Endodermal cell (in vitro differentiated cells): ENCODE measurements at regions not wholly inside any gene's neighbourhood (a gene's known extent, or its start where the extent isn't known, plus 50 kb on each side); places are given as distances from the start of the nearest gene placed in this dataset.

ENCODE experiments used
- DNase-seq: peaks from one replicate; pipeline ENCODE4 v3.0.0-alpha.2; 2017
- H3K27ac ChIP-seq: 2 replicates; pipeline ENCODE4 v1.5.1; 2013; ENCODE audit warnings: mild to moderate bottlenecking, low read depth, low read length, moderate library complexity
- H3K27me3 ChIP-seq: 2 replicates; pipeline ENCODE4 v1.6.1; 2013; ENCODE audit warnings: mild to moderate bottlenecking, low read length, moderate library complexity; ENCODE audit not compliant: insufficient read depth, control insufficient read depth, poor library complexity, severe bottlenecking
- H3K36me3 ChIP-seq: 2 replicates; pipeline ENCODE4 v1.7.0; 2013; ENCODE audit warnings: mild to moderate bottlenecking, low read length, moderate library complexity; ENCODE audit not compliant: control insufficient read depth, insufficient read depth
- H3K4me1 ChIP-seq: one replicate; pipeline ENCODE4 v1.7.0; 2013; ENCODE audit warnings: low read length; ENCODE audit not compliant: control insufficient read depth, insufficient read depth
- H3K4me3 ChIP-seq: 2 replicates; pipeline ENCODE4 v1.5.1; 2013; ENCODE audit warnings: mild to moderate bottlenecking, low read length, moderate library complexity
- H3K9ac ChIP-seq: 2 replicates; pipeline ENCODE4 v1.6.1; 2013; ENCODE audit warnings: mild to moderate bottlenecking, low read length, moderate library complexity; ENCODE audit not compliant: poor library complexity, severe bottlenecking; ENCODE audit errors: extremely low read depth
- H3K9me3 ChIP-seq: 2 replicates; pipeline ENCODE4 v1.6.1; 2013; ENCODE audit warnings: mild to moderate bottlenecking, low read length, moderate library complexity; ENCODE audit not compliant: control insufficient read depth
- H3K27ac Mint-ChIP-seq: 2 replicates; pipeline ENCODE4 v1.8.0; 2020; ENCODE audit warnings: mixed read lengths
- H3K27me3 Mint-ChIP-seq: 2 replicates; pipeline ENCODE4 v1.8.0; 2021; ENCODE audit warnings: mild to moderate bottlenecking, mixed read lengths; ENCODE audit not compliant: insufficient read depth
- H3K36me3 Mint-ChIP-seq: 2 replicates; pipeline ENCODE4 v1.8.0; 2020; ENCODE audit warnings: low read depth, mixed read lengths
- H3K4me1 Mint-ChIP-seq: 2 replicates; pipeline ENCODE4 v1.8.0; 2020; ENCODE audit warnings: mixed read lengths
- H3K4me3 Mint-ChIP-seq: 2 replicates; pipeline ENCODE4 v1.8.0; 2020; ENCODE audit warnings: mild to moderate bottlenecking, moderate library complexity, mixed read lengths
- H3K9me3 Mint-ChIP-seq: 2 replicates; pipeline ENCODE4 v1.8.0; 2020; ENCODE audit warnings: mild to moderate bottlenecking, mixed read lengths
- WGBS, 2 experiments: methylation state at CpG; one replicate each; pipeline versions ENCODE4 v1.1.5 to v1.1.7; 2013; ENCODE audit warnings: missing lambda C conversion rate in 2 of 2, mixed read lengths in 1 of 2; ENCODE audit not compliant: insufficient coverage in 1 of 2, insufficient read length in 1 of 2; 5-methylcytosine and 5-hydroxymethylcytosine counted together
- TF ChIP-seq, protein P1 (sequence below): fragments of 200-600 bp; sonication (generic); conservative IDR thresholded peaks from 2 replicates; pipeline ENCODE4 v1.5.0; 2021; ENCODE audit warnings: antibody characterized with exemption, mild to moderate bottlenecking

- H3K9me3 ChIP-seq, result no peaks in the 10 kb centered on the region
- Mint-ChIP-seq H3K27ac (no peak overlapping the region), H3K9me3 (no peaks in the 10 kb centered on the region), H3K27me3 (no peaks in the 10 kb centered on the region), H3K36me3 (no peaks in the 10 kb centered on the region), H3K4me1 (peaks cover 13% of the 10 kb centered on the region), H3K4me3 (no peak overlapping the region)
- H3K27ac ChIP-seq, result no peak overlapping the region
- no peaks in the 10 kb centered on the region for H3K27me3 ChIP-seq
- no peaks in the 10 kb centered on the region for H3K4me1 ChIP-seq
- DNase-seq, result no peak
- no peak overlapping the region for H3K9ac ChIP-seq
- H3K36me3 ChIP-seq, result no peaks in the 10 kb centered on the region
- no peak overlapping the region for H3K4me3 ChIP-seq
- TF ChIP-seq, protein P1, sequence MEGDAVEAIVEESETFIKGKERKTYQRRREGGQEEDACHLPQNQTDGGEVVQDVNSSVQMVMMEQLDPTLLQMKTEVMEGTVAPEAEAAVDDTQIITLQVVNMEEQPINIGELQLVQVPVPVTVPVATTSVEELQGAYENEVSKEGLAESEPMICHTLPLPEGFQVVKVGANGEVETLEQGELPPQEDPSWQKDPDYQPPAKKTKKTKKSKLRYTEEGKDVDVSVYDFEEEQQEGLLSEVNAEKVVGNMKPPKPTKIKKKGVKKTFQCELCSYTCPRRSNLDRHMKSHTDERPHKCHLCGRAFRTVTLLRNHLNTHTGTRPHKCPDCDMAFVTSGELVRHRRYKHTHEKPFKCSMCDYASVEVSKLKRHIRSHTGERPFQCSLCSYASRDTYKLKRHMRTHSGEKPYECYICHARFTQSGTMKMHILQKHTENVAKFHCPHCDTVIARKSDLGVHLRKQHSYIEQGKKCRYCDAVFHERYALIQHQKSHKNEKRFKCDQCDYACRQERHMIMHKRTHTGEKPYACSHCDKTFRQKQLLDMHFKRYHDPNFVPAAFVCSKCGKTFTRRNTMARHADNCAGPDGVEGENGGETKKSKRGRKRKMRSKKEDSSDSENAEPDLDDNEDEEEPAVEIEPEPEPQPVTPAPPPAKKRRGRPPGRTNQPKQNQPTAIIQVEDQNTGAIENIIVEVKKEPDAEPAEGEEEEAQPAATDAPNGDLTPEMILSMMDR, result no peak
- 100% methylated on average over 2 of the region's 4 CpGs; no CpG with 5 or more reads in 1 of the 2 experiments for WGBS, 2 experiments
Measured at GRCh38 chr5:56461584-56461983, 228.5 kb upstream of the ANKRD55 start.

GRCh38 chr5:56460681-56461191 lies 227.6 kb upstream of the ANKRD55 start:
- H3K27me3 ChIP-seq, result no peaks in the 10 kb centered on the region
- Mint-ChIP-seq H3K27me3 (no peaks in the 10 kb centered on the region), H3K4me1 (peaks cover 13% of the 10 kb centered on the region), H3K9me3 (no peaks in the 10 kb centered on the region), H3K36me3 (no peaks in the 10 kb centered on the region), H3K4me3 (no peak overlapping the region), H3K27ac (no peak overlapping the region)
- TF ChIP-seq, protein P1, result no peak
- no peak overlapping the region for H3K4me3 ChIP-seq
- 86 to 94% methylated on average over 1 to 5 of the region's 5 CpGs for WGBS, 2 experiments
- no peaks in the 10 kb centered on the region for H3K4me1 ChIP-seq
- DNase-seq, result no peak
- no peak overlapping the region for H3K27ac ChIP-seq
- H3K36me3 ChIP-seq, result no peaks in the 10 kb centered on the region
- H3K9ac ChIP-seq, result no peak overlapping the region
- H3K9me3 ChIP-seq, result no peaks in the 10 kb centered on the region

GRCh38 chr5:56460195-56460546 lies 227.0 kb upstream of the ANKRD55 start:
- no peak overlapping the region for H3K4me3 ChIP-seq
- no peaks in the 10 kb centered on the region for H3K36me3 ChIP-seq
- Mint-ChIP-seq H3K27me3 (no peaks in the 10 kb centered on the region), H3K4me3 (no peak overlapping the region), H3K4me1 (peaks cover 9% of the 10 kb centered on the region), H3K36me3 (no peaks in the 10 kb centered on the region), H3K9me3 (no peaks in the 10 kb centered on the region), H3K27ac (no peak overlapping the region)
- WGBS, 2 experiments, result 81 to 100% methylated on average over 1 to 2 of the region's 2 CpGs
- no peaks in the 10 kb centered on the region for H3K4me1 ChIP-seq
- H3K9me3 ChIP-seq, result no peaks in the 10 kb centered on the region
- H3K27me3 ChIP-seq, result no peaks in the 10 kb centered on the region
- DNase-seq, result no peak
- no peak overlapping the region for H3K9ac ChIP-seq
- TF ChIP-seq, protein P1, result no peak
- H3K27ac ChIP-seq, result no peak overlapping the region
